WTC11 (cell line): ENCODE measurements at regions not wholly inside any gene's neighbourhood (a gene's known extent, or its start where the extent isn't known, plus 50 kb on each side); places are given as distances from the start of the nearest gene placed in this dataset.

Experiments used
- CTCF ChIP-seq: fragments of 200-600 bp; IDR thresholded peaks from 2 replicates; pipeline ENCODE4 v1.8.0; 2022; ENCODE audit warnings: antibody characterized with exemption
- JUN ChIP-seq: sonication (generic); formaldehyde crosslinking; IDR thresholded peaks from 2 replicates; pipeline ENCODE4 v1.8.0; 2023; ENCODE audit warnings: mild to moderate bottlenecking, missing genetic modification reagents
- NR1H2 ChIP-seq: sonication (generic); formaldehyde crosslinking; IDR thresholded peaks from 2 replicates; pipeline ENCODE4 v1.9.0; 2021; ENCODE audit warnings: mild to moderate bottlenecking, moderate library complexity, missing genetic modification reagents
- STAT6 ChIP-seq: sonication (generic); formaldehyde crosslinking; conservative IDR thresholded peaks from 2 replicates; pipeline ENCODE4 v1.8.1; 2023; ENCODE audit warnings: mild to moderate bottlenecking, low read depth, missing genetic modification reagents, moderate library complexity
- ZNF232 ChIP-seq: sonication (generic); formaldehyde crosslinking; IDR thresholded peaks from 2 replicates; pipeline ENCODE4 v1.8.0; 2022; ENCODE audit warnings: mild to moderate bottlenecking, missing genetic modification reagents

GRCh38 chr3:174413062-174413912 lies 445.8 kb upstream of the NAALADL2 start:
- TF ChIP-seq CTCF (no peak), NR1H2 (CRISPR knock-in tag) (no peak), STAT6 (CRISPR knock-in tag) (no peak), ZNF232 (CRISPR knock-in tag) (no peak), JUN (CRISPR knock-in tag) (no peak)
